ENCODE measurements at regions not wholly inside any gene's neighbourhood (a gene's known extent, or its start where the extent isn't known, plus 50 kb on each side); places are given as distances from the start of the nearest gene placed in this dataset.
A peak's percentile ranks its signal among the peaks of the same experiment; 100 is the strongest.
"Not testable (repeated sequence)": the region's sequence is repeated elsewhere in the genome, so short reads cannot be mapped to it uniquely, and the experiment has no call there.

DNA sequence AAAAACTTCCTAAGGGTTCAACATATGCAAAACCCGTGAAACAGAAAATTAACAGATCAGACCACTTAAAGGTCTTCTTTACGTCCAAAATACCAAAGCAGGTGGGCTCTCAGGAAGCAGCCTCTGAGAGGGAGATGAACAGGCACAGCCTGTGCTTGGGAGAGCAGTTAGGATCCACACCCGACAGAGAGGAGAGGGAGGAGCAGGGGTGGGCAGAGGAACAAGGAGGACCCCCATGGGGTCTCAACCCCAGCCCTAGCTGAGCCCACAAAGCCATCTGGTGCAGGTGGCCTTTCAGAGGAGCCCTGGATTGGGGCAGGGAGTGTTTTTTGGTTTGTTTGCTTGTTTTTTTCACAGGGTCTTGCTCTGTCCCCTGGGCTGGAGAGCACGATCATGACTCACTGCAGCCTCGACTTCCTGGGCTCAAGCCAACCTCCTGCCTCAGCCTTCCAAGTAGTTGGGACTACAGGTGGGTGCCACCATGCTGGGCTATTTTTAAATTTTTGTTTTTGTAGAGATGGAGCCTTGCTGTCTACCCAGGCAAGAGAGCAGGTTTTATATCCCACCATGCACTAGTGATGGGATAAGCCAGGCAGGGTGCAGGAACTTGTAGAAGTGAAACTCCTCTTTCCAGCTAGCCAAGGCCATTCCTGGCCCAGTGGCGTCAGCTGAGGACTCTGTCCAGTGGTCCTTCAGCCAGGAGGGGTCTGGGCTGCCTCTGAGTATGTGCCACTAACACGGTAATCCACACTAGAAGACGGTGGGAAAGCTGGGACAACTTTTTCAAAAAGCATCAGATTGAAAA lies 154.1 kb upstream of the HDAC4 start:
- DNase-seq (ENCODE audit: low read depth, low spot score), result no peak

DNA sequence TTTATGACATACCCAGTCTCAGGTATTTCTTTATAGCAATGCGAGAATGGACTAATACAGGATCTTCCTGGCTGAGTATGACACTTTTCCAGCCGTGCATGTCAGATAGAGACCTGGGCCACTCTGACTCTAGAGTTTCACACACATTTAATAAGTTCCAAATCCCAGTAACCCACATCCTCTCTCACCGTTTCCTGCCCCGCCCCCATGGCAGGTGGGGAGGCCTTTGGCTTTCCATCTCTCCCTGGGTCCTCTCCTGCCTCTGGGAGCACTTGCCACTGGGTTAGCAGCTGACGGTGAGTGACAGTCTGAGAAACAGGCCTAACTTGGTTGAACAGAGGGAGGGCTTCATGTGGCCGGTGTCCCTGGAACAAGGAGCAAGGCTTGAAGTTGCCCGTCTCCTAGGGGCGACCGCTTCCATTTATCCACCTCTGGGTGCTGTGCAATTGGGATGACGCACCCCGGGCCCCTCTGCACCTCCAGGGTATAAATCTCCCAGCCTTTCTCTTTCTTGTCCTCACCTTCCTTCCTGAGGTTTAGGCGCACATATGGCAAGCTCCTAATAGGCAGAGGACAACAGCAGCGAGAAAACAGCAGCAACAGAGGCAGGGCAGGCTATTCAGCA lies 152.7 kb upstream of the HDAC4 start:
- no peak for DNase-seq (ENCODE audit: low read depth, low spot score)

DNA sequence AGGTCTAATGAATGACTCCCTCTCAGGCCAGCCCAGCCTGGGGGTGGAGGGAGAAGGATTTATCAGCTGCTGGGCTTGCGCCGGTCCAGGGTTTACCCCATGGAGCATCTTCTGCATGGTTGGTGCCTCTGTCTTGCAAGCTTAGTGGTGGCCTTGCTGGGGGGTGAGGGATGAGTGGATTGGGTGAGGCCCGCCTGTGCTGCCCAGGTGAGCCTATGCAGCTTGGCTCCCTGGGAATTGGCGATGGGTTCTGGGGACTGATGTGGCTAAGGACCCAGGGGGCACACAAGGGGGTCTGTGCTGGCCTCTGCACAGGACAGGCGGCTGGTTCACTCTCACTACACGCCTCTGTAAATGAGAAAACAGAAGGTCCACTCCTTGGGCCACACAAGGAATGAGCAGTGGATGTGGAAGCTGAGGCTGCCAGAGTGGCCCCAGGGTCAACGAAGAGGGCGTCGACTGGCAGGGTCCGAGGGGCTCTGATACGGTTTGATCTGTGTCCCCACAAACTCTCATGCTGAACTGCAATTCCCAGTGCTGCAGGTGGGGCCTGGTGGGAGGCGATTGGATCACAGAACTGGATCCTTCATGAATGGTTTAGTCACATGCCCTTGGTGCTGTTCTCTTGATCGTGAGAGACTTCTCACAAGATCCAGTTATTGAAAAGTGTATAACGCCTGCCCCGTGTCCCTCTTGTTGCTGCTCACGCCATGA lies 151.6 kb upstream of the HDAC4 start:
- no peak for DNase-seq (ENCODE audit: low read depth, low spot score)

DNA sequence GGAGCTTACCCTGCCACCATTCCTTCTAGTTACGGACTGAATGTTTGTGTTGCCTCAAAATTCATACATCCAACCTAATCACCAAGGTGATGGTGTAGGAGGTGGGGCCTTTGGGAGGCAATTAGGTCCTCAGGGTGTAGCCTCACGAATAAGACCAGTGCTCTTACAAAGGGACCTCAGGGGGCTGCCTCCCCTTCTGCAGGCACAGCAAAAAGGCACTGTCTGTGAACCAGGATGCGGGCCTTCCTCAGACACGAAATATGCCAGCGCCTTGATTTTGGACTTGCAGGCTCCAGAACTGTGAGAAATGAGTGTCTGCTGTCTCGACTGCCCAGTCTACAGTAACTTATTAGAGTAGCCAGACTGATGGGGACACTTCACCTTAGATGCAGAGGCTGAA lies 150.4 kb upstream of the HDAC4 start:
- DNase-seq (ENCODE audit: low read depth, low spot score), result no peak

DNA sequence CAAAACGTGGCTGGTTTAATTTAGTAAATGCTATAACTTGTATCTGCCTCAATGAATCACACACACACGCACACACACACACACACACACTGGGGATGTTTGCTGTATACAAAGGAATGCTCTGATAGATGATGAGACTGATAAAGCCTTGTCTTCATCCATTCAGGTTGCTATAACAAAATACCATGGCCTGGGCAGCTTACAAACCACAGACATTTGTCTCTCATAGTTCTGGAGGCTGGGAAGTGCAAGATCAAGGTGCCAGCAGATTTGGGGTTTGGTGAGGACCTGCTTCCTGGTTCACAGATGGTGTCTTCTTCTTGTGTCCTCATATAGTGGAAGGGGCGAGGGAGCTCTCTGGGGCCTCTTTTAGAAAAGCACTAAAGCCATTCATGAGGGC lies 149.5 kb upstream of the HDAC4 start:
- no peak for DNase-seq (ENCODE audit: low read depth, low spot score)

DNA sequence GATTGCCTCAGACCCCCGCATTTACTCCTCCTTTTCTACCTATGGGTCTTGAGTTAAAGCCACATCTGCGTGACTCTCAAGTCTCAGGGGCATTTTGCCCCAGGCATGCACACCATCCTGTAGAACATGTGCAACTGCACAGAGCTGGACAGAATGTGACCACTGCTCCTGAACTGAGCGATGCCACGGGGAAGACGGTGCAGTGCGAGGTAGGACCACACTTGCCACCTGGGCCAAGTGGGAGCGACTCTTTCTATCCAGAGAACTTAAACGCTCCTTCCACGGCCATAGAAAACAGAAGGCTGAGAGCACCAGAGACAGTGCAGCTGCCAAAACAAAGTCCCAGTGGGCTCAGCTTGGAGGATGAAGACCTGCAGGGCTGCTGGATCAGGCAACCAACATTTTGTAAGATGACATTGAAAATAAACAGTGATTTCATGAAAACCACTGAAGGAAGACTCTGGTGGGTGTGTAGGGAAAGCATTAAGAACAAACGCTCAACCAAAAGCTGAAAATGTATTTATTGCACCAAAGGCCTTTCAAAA lies 149.0 kb upstream of the HDAC4 start:
- no peak for DNase-seq (ENCODE audit: low read depth, low spot score)

DNA sequence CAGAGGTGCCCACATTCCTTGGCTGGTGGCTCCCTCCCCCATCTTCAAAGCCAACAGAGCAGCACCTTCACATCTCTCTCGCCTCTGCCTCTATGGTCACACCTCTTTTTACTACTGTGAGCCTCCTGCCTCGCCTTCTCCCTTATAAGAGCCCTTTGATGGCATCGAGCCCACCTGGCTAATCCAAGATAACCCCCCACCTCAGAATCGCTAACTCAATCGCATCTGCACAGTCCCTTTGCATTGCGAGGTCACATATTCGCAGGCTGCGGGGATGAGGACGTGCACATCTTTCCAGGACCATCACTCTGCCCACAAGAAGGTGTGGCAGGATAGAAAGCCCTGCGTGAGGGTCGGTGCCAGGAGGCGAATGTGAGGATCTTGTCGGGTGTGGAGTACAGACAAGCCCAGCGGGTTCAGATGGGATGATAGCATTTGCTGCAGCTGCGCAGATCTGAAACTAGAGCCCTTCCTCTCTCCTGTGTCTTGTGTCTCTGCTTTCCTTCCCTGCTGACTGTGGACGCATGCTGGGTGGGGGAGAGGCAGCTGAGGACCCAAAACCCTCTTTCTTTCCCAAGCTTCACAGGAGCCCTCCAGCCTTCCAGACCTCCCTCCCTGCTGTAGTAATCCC lies 148.3 kb upstream of the HDAC4 start:
- no peak for DNase-seq (ENCODE audit: low read depth, low spot score)

DNA sequence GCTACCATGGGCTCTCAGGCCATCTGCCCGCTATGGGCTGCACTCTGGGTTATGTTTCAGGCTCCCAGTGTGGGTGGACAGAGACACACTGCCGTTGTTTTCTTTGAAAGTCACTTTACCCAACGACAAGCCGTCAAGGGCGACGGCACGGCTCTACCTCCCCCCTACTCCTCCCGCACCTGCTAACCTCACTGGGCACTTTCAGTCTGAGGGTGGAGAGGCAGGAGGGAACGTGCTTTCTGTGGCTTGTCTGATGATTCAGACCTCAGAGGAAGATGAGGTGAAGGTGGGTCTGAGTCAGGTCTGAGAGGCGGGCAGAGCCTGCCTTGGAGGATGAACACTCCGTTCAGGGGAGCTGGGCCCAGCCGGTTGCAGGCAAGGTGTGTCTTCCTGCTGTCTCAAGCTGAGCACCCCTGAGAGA lies 147.6 kb upstream of the HDAC4 start:
- DNase-seq (ENCODE audit: low read depth, low spot score), result peak; percentile 25

DNA sequence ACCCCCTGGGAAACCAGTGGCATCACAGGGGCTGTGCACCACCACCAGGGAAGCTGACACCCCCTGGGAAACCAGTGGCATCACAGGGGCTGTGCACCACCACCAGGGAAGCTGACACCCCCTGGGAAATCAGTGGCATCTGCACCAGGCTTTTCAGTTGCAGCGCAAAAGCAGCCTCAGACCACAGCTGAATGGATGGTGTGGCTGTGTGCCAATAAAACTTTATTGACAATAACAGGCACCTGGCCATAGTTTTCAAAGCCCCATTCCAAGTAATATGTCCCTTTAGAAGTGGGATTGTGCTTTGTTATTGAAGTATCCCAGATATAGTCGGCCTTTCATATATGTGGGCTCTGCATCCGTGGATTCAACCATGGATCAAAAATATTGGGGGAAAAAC lies 146.3 kb upstream of the HDAC4 start:
- DNase-seq (ENCODE audit: low read depth, low spot score), result not testable (repeated sequence)

DNA sequence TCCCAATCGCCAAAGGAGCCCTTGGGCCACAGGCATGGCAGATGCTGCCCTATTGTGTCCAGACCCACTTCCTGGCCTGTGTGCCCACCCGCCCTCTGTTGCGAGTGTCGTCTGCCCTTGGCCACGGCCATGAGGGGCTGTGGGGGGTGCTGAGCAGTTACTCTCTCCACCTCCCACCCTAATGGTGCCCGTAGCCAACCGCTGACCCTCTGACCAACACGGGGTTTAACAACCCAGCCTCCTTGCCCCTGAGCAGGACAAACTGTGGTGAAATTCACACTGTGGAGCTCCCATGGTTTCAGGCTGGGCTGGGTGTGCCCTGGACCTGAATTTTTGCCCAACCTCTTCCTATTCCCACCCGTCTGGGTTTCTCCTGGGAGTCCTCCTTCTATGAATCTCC lies 145.7 kb upstream of the HDAC4 start:
- DNase-seq (ENCODE audit: low read depth, low spot score), result no peak

DNA sequence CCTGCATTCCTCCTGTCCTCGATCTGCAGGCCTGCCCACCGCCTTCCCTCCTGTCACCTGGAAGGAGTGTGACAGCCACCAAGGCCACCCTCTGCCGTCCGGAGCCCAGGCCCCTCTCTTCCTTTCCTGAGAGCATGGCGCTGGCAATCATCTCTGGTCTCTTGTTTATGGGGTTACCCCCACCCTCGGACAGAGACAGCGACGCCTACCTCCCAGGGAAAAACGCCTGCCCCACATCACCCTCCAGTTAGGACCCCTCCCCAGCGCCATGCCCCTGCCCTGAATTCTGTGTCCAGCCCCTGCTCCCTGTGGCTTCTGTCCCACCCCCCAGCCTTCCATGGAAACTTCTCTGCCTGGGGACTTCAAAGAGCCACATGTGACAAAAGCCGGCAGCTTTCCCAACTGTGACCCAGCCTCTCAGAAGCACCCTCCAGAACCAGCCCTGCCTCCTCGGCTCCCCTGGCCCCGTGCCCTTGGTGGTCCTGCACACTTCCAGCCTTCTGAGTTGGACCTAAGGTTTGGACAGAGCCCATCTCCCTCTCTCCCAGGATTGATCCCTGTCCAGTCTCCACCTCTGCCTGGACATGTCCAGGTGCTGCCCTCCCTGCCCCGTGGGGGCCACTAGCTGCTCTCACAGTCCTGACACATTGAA lies 145.0 kb upstream of the HDAC4 start:
- no peak for DNase-seq (ENCODE audit: low read depth, low spot score)

DNA sequence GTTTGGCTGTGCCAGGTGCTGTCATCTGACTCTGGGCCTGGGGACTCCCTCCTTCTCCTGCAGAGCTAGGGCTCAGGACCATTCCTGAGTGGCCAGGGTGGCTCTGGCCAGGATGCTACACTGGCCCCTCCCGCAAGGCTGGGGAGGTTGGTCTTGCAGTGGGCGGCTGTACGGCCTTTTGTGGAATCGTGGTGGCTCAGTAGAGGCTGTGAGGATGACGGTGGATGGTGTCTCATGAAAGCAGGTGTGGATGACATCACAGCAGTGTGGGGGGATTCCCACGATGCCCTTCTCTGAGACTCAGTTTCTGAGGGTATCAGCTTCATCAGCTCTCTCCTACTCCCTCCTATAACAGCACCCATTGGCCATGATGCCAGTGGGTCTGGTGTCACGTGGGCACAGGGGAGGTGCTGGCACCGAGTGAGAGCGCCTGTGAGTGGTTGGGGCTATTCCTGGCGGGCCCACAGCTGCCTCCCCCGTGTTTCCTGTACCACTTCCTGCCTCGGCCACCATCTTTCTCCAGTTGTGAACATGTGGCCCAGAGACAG lies 144.2 kb upstream of the HDAC4 start:
- no peak for DNase-seq (ENCODE audit: low read depth, low spot score)

DNA sequence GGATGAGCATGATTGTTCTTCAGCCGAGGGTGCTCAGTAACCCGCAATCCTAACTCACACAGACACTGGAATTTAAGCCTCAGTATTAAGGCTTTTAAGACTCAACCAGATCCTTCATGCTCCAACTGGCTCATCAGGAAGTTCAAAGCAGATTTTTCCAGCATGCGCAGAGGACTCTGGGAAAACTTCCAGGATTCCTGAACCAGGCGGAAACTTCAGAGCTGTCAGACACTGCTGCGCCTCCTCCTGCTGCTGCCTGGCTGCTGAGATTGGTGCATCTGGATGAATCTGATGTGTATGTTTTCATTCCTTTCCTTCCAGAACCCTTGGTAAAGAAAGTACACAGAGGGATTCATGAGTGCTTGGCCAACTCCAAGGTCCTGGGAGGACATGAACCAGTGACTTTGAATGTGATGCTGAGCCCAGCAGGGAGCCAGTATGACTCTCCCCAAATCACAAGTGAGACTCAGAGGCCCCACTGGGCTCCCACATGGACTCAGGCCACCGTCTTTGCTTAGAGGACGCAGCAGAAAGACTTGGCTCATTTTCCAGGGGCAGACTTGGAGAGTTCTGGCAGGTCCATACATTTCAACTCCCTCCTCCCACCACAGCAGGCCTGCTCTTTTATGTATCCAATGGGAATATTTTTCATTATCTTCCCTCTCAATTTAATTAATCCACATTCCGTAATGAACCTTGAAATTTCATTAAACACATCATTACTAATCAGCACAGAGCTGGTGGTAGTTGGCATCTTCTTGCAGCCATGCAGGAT lies 143.5 kb upstream of the HDAC4 start:
- DNase-seq (ENCODE audit: low read depth, low spot score), result no peak

DNA sequence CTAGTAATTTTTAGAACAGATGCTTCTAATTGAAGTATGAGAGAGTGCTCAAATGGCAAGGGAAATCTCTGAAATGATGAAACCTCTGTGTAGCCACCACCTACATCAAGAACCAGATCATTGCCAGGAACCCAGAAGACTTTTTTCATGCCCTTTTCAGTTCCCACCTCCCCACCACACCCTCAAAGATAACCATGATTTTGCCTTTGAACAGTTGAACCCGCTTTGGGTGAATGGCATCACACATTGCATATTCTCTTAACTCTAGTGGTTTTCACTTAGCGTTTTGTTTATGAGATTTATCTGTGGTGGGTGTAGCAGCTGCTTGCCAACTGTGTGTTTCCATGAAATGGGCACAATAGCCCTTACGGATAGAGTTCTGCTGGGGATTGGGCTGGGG lies 142.9 kb upstream of the HDAC4 start:
- DNase-seq (ENCODE audit: low read depth, low spot score), result no peak

DNA sequence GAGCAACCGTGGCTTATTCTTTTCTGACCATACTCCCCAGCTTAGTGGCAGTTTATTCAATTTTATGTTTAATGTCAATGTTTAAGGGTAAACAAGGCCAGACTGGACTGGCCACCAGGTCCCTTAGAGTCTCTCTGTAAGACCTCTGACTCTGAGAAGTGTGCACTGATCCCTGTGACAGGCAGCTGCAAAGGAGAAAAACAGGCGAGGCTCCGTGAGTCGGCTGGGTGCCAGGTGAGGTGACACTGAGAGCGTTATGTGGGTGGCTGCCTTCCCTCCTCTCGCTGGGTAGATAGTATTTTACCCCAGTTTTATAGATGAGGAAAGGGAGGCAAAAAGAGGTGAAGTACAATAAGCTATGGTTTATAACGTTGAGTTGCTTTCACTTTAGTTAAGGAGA lies 139.4 kb upstream of the HDAC4 start:
- DNase-seq (ENCODE audit: low read depth, low spot score), result no peak

DNA sequence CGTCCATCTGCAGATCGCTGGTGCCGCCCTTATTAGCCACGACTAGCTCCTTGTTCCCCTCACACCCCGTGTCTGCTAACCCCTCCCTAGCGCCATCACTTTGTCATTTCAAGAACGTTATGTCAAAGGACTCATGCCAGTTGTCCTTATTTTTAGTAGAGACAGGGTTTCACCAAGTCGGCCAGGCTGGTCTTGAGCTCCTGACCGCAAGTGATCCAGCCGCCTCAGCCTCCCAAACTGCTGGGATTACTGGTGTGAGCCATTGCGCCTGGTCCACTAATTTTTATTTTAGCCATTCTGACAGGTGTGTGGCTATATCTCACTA lies 138.9 kb upstream of the HDAC4 start:
- no peak for DNase-seq (ENCODE audit: low read depth, low spot score)

DNA sequence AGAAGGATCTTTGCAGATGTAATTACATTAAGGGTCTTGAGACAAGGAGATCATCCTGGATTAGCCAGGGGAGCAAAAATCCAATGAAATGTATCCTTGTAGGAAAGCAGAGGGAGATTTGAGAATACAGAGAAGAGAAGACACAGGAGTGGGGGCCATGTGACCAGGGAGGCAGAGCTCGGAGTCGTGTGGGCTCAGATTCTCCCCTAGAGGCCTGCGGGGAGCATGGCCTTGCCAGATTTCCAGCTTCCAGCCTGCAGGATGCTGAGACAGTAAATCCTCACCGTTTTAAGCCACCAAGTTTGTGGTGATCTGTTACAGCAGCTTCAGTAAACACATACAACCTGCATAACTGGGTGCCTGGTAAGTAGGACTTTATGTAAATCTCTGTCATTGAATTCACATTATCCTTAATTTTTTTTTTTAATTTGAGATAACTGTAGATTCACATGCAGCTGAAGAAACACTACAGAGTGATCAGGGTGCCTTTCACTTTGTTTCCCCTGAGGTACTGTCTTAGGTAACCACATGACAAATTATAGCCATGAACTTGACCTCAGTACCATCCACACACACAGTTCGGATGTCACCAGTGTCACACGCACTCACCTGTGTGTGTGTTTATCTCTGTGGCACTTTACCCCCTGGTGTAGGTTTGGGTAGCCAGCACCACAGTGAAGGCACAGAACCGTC lies 138.4 kb upstream of the HDAC4 start:
- no peak for DNase-seq (ENCODE audit: low read depth, low spot score)

DNA sequence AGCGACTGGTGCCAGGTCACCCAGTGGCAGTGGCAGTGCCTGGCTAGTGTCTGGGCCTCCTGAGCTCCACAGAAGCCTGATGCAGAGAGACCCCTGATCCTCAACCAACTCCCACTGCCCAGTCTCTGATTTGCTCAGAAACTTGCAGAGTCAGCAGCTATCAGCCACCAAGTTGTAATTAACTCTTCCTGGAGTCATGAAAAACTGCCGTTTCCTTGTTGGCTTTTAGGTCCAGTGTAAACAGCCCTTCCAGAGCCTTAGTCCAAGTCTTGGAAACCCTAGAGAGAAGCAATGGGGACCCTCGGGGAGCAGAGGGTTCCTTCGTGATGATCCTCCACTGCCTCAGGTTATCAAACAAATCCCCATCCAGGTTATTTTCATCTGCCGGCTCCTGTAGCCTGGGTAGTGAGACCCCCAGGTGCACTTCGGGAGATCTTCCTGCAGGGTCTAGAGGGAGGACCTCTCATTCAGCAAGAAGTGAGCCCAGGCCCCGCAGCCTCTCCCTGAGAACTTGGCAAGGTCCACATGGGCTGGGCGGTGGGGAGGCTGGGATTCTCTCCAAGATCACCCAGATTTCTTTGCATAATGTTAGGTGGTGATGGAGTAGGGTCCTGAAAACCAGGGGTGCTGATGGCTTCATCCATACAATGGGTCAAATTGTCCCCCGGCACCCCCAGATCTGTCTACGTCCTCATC lies 137.7 kb upstream of the HDAC4 start:
- no peak for DNase-seq (ENCODE audit: low read depth, low spot score)

DNA sequence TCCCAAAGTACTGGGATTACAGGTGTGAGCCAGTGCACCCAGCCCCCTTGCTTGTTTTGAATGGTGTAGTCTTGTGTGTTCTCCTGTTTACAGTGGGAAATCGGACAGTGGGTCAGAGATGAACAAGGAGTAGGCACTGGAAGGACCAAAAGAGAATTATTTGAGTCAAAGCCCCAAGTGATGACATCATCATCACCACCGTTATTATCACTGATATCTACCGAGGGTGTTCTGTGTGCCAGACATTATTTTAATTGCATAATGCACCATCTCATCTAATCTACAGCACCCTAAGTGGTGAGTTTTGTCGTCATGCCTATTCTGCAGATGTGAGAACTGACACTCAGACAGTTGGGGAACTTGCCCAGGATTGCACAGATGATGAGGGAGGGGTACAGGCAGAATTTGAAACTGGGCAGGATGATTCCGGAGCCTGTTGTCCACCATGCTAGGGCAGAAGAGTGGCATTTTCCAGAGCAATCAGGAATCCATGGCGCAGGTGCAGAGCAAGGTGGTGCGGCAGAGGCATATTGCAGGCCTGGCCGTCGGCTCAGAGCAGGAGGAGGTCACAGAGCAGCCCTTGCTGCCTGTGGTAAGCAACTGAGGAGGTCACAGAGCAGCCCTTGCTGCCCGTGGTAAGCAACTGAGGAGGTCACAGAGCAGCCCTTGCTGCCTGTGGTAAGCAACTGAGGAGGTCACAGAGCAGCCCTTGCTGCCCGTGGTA lies 137.0 kb upstream of the HDAC4 start:
- no peak for DNase-seq (ENCODE audit: low read depth, low spot score)

Data from activated CD4-positive, CD25-positive, alpha-beta regulatory T cell treated with anti-CD3 and anti-CD28 coated beads, Interleukin-2, amount 50 U/mL, for 16 hours (primary cell).